A549 (cell line): ENCODE measurements at regions not wholly inside any gene's neighbourhood (a gene's known extent, or its start where the extent isn't known, plus 50 kb on each side); places are given as distances from the start of the nearest gene placed in this dataset.

Source experiments
- FOSL2 ChIP-seq, 2 experiments: fragments of 450-650 bp in 1 of 2; fragments of >200 bp in 1 of 2; sonication (Bioruptor Twin) in 1 of 2; formaldehyde crosslinking; IDR thresholded peaks; 2 replicates each; pipeline versions ENCODE4 v1.5.0 to v1.6.1; 2016 to 2020; ENCODE audit warnings: mild to moderate bottlenecking in 1 of 2, moderate library complexity in 1 of 2
- HOXB13 ChIP-seq: fragments of 250-450 bp; sonication (Bioruptor Pico); IDR thresholded peaks from 2 replicates; pipeline ENCODE4 v1.5.0; 2020; ENCODE audit warnings: low read depth, mild to moderate bottlenecking, moderate library complexity
- RAD21 ChIP-seq, 2 experiments: fragments of >200 bp in 1 of 2; sonication (Bioruptor Twin) in 1 of 2; formaldehyde crosslinking in 1 of 2; IDR thresholded peaks in 1 of 2; conservative IDR thresholded peaks in 1 of 2; 2 replicates in 1 of 2; 3 replicates in 1 of 2; pipeline ENCODE4 v1.6.1; 2012 to 2018; ENCODE audit warnings: inconsistent platforms in 1 of 2
- TF ChIP-seq, protein P1 (sequence below): fragments of 200-600 bp; sonication (generic); IDR thresholded peaks from 2 replicates; pipeline ENCODE4 v1.6.1; 2016; ENCODE audit warnings: antibody characterized with exemption, mild to moderate bottlenecking, moderate library complexity
- TF ChIP-seq, protein P2 (sequence below): IDR thresholded peaks from 2 replicates; pipeline ENCODE4 v1.6.1; 2012

GRCh38 chr9:80146466-80146865, 574.7 kb downstream of the TLE4 start:
- TF ChIP-seq, protein P1, sequence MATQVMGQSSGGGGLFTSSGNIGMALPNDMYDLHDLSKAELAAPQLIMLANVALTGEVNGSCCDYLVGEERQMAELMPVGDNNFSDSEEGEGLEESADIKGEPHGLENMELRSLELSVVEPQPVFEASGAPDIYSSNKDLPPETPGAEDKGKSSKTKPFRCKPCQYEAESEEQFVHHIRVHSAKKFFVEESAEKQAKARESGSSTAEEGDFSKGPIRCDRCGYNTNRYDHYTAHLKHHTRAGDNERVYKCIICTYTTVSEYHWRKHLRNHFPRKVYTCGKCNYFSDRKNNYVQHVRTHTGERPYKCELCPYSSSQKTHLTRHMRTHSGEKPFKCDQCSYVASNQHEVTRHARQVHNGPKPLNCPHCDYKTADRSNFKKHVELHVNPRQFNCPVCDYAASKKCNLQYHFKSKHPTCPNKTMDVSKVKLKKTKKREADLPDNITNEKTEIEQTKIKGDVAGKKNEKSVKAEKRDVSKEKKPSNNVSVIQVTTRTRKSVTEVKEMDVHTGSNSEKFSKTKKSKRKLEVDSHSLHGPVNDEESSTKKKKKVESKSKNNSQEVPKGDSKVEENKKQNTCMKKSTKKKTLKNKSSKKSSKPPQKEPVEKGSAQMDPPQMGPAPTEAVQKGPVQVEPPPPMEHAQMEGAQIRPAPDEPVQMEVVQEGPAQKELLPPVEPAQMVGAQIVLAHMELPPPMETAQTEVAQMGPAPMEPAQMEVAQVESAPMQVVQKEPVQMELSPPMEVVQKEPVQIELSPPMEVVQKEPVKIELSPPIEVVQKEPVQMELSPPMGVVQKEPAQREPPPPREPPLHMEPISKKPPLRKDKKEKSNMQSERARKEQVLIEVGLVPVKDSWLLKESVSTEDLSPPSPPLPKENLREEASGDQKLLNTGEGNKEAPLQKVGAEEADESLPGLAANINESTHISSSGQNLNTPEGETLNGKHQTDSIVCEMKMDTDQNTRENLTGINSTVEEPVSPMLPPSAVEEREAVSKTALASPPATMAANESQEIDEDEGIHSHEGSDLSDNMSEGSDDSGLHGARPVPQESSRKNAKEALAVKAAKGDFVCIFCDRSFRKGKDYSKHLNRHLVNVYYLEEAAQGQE: no peak
- TF ChIP-seq HOXB13 (CRISPR knock-in tag): no peak
- no peak for TF ChIP-seq FOSL2 (IDR thresholded peaks at IDR 0.05)
- no peak for TF ChIP-seq FOSL2 (CRISPR knock-in tag; IDR thresholded peaks at IDR 0.05)
- TF ChIP-seq, protein P2, sequence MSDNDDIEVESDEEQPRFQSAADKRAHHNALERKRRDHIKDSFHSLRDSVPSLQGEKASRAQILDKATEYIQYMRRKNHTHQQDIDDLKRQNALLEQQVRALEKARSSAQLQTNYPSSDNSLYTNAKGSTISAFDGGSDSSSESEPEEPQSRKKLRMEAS: no peak
- TF ChIP-seq RAD21 (conservative IDR thresholded peaks at IDR 0.05 in 1 of 2, IDR thresholded peaks at IDR 0.05 in 1 of 2): 0 out of 5 replicates have a peak, but pooled peaks of 1 of the 2 experiments have one; percentile 13
